ENCODE measurements at regions not wholly inside any gene's neighbourhood (a gene's known extent, or its start where the extent isn't known, plus 50 kb on each side); places are given as distances from the start of the nearest gene placed in this dataset.

DNA sequence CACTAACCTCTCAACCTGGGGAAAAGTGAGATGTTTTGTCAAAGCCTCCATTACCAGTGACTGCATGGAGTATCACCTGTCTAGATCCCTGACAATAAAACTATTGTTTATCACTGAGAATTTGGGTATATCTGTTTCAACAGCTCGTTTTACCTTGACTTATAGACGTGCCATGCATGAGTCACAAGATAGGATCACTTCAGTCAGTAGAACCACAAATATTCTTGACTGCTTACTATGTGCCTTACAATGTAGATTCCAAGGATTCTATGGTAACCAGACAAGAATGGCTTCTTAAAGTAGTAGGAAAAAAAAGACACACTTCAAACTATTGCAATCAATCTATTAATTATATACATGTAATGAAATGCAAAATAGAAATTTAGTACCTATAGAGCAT, 55.7 kb upstream of the GRM7 start:
- H3K4me2 ChIP-seq (ENCODE audit: insufficient read depth, low read length, poor library complexity, severe bottlenecking) = no peak overlapping the region
- H4K8ac ChIP-seq (ENCODE audit: low read depth, low read length) = no peak overlapping the region
- H2BK120ac ChIP-seq (ENCODE audit: low read depth, low read length) = no peak overlapping the region
- no peak overlapping the region for H4K91ac ChIP-seq (ENCODE audit: low read depth, low read length, poor library complexity)
- no peak overlapping the region for H3K14ac ChIP-seq (ENCODE audit: low read length)
- no peak for DNase-seq (ENCODE audit: low spot score)
- no peak overlapping the region for H2BK15ac ChIP-seq (ENCODE audit: low read length)
- no peak overlapping the region for H2AK5ac ChIP-seq (ENCODE audit: low read depth, low read length)
- no peaks in the 10 kb centered on the region for H3K27me3 ChIP-seq (ENCODE audit: control insufficient read depth in 3 of 3, insufficient read depth in 3 of 3, low read depth in 1 of 3, low read length in 3 of 3)
- H3K79me1 ChIP-seq (ENCODE audit: low read depth, low read length) = no peaks in the 10 kb centered on the region
- H3K27ac ChIP-seq (replicated peaks; ENCODE audit: low read length) = no peak overlapping the region
- no peak overlapping the region for H2BK12ac ChIP-seq (ENCODE audit: low read length)
- H3K9ac ChIP-seq (ENCODE audit: low read depth, low read length, poor library complexity) = no peak overlapping the region
- H2AFZ ChIP-seq (ENCODE audit: low read length) = no peak overlapping the region
- WGBS, 2 donors (ENCODE audit: extremely low coverage in 2 of 2, insufficient read length in 2 of 2, insufficient replicate concordance in 1 of 2) = no CpG with 5 or more reads among the region's 2 CpGs
- no peaks in the 10 kb centered on the region for H3K9me3 ChIP-seq (replicated peaks in 1 of 2; ENCODE audit: control insufficient read depth in 2 of 2, insufficient read depth in 1 of 2, low read depth in 1 of 2, low read length in 2 of 2)
- H3K4me1 ChIP-seq (ENCODE audit: control insufficient read depth in 2 of 2, insufficient read depth in 1 of 2, low read depth in 1 of 2, low read length in 2 of 2) = no peaks in the 10 kb centered on the region
- no peaks in the 10 kb centered on the region for H3K36me3 ChIP-seq (replicated peaks in 1 of 2; ENCODE audit: control insufficient read depth in 2 of 2, insufficient read depth in 2 of 2, low read length in 2 of 2)
- H2BK5ac ChIP-seq (ENCODE audit: low read length) = no peak overlapping the region
- H3K4ac ChIP-seq (ENCODE audit: low read length) = no peak overlapping the region
- H3K4me3 ChIP-seq (ENCODE audit: low read length in 2 of 2) = no peak overlapping the region
- H3K23ac ChIP-seq (ENCODE audit: low read depth, low read length, poor library complexity) = no peak overlapping the region
- no peak overlapping the region for H3K18ac ChIP-seq (ENCODE audit: low read length)

DNA sequence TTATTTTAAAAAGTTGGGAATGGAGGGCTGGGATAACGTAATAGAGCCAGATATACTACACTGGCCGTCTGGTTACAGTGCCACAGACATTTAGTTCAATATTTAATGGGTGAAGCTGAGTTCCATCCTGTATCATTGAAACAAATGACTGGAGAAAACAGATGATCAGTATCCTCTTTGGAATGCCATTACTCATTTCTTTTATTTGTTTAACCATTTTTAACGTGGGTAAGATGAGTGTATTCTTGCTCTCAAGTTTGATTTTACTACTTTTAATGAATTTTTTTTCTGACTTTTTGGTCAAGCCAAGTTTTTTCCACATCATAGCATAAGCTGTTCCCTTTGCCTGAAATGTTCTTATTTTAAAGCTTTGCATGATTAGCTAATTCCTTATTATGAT, 53.9 kb upstream of the GRM7 start:
- Histone ChIP-seq H4K8ac (ENCODE audit: low read depth, low read length) (no peak overlapping the region), H3K14ac (ENCODE audit: low read length) (no peak overlapping the region), H2BK5ac (ENCODE audit: low read length) (no peak overlapping the region), H3K36me3 (replicated peaks in 1 of 2; ENCODE audit: control insufficient read depth in 2 of 2, insufficient read depth in 2 of 2, low read length in 2 of 2) (no peaks in the 10 kb centered on the region), H3K9ac (ENCODE audit: low read depth, low read length, poor library complexity) (no peak overlapping the region), H3K4me3 (ENCODE audit: low read length in 2 of 2) (no peak overlapping the region), H3K9me3 (replicated peaks in 1 of 2; ENCODE audit: control insufficient read depth in 2 of 2, insufficient read depth in 1 of 2, low read depth in 1 of 2, low read length in 2 of 2) (no peaks in the 10 kb centered on the region), H3K23ac (ENCODE audit: low read depth, low read length, poor library complexity) (no peak overlapping the region), H3K4me2 (ENCODE audit: insufficient read depth, low read length, poor library complexity, severe bottlenecking) (no peak overlapping the region), H2AK5ac (ENCODE audit: low read depth, low read length) (no peak overlapping the region), H3K4ac (ENCODE audit: low read length) (no peak overlapping the region), H2BK15ac (ENCODE audit: low read length) (no peak overlapping the region), H3K27ac (replicated peaks; ENCODE audit: low read length) (no peak overlapping the region), H4K91ac (ENCODE audit: low read depth, low read length, poor library complexity) (no peak overlapping the region), H3K18ac (ENCODE audit: low read length) (no peak overlapping the region), H2AFZ (ENCODE audit: low read length) (no peak overlapping the region), H3K27me3 (ENCODE audit: control insufficient read depth in 3 of 3, insufficient read depth in 3 of 3, low read depth in 1 of 3, low read length in 3 of 3) (no peaks in the 10 kb centered on the region), H2BK120ac (ENCODE audit: low read depth, low read length) (no peak overlapping the region), H2BK12ac (ENCODE audit: low read length) (no peak overlapping the region), H3K79me1 (ENCODE audit: low read depth, low read length) (no peaks in the 10 kb centered on the region), H3K4me1 (ENCODE audit: control insufficient read depth in 2 of 2, insufficient read depth in 1 of 2, low read depth in 1 of 2, low read length in 2 of 2) (no peaks in the 10 kb centered on the region)
- no CpG with 5 or more reads among the region's 3 CpGs for WGBS, 2 donors (ENCODE audit: extremely low coverage in 2 of 2, insufficient read length in 2 of 2, insufficient replicate concordance in 1 of 2)
- no peak for DNase-seq (ENCODE audit: low spot score)

DNA sequence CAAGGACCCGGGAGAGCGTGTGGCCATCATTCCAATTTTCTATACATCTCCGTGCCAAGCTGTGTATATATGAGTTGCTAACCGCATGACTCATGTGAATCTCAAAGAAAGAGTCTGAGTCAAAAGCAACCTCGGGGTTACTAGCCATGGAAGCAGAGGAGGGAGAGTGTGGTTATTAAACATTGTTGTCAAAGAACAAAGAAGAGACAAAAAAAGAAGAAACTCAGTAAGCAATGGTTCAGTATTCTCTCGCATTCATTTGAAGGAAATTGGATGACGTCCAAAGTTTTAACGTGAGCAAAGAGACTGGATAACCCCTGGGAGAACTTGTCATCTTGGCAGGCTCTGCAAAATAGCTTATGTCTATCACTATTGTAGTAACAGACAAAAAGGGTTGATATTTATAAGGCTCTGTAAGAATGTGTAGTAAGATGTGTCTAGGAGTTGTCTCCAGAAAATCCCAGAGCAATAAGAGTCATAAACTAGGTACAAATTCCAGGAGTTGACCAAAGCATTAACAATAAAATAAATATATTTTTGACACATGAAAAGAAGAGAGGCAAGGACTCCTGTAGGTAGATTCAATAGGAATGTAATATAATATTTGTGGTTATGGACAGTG, 52.8 kb upstream of the GRM7 start:
- H3K4me1 ChIP-seq (ENCODE audit: control insufficient read depth in 2 of 2, insufficient read depth in 1 of 2, low read depth in 1 of 2, low read length in 2 of 2) = no peaks in the 10 kb centered on the region
- H3K23ac ChIP-seq (ENCODE audit: low read depth, low read length, poor library complexity) = no peak overlapping the region
- no peak overlapping the region for H2AK5ac ChIP-seq (ENCODE audit: low read depth, low read length)
- no peak overlapping the region for H2BK5ac ChIP-seq (ENCODE audit: low read length)
- no peak overlapping the region for H3K4me3 ChIP-seq (ENCODE audit: low read length in 2 of 2)
- H4K91ac ChIP-seq (ENCODE audit: low read depth, low read length, poor library complexity) = no peak overlapping the region
- no peak overlapping the region for H3K4ac ChIP-seq (ENCODE audit: low read length)
- no peak overlapping the region for H2BK12ac ChIP-seq (ENCODE audit: low read length)
- no peak overlapping the region for H4K8ac ChIP-seq (ENCODE audit: low read depth, low read length)
- no peak overlapping the region for H3K27ac ChIP-seq (replicated peaks; ENCODE audit: low read length)
- no peak overlapping the region for H3K9ac ChIP-seq (ENCODE audit: low read depth, low read length, poor library complexity)
- no peaks in the 10 kb centered on the region for H3K9me3 ChIP-seq (replicated peaks in 1 of 2; ENCODE audit: control insufficient read depth in 2 of 2, insufficient read depth in 1 of 2, low read depth in 1 of 2, low read length in 2 of 2)
- no peak overlapping the region for H2BK120ac ChIP-seq (ENCODE audit: low read depth, low read length)
- H3K36me3 ChIP-seq (replicated peaks in 1 of 2; ENCODE audit: control insufficient read depth in 2 of 2, insufficient read depth in 2 of 2, low read length in 2 of 2) = no peaks in the 10 kb centered on the region
- H3K18ac ChIP-seq (ENCODE audit: low read length) = no peak overlapping the region
- WGBS, 2 donors (ENCODE audit: extremely low coverage in 2 of 2, insufficient read length in 2 of 2, insufficient replicate concordance in 1 of 2) = no CpG with 5 or more reads among the region's 8 CpGs
- H3K27me3 ChIP-seq (ENCODE audit: control insufficient read depth in 3 of 3, insufficient read depth in 3 of 3, low read depth in 1 of 3, low read length in 3 of 3) = no peaks in the 10 kb centered on the region
- H3K79me1 ChIP-seq (ENCODE audit: low read depth, low read length) = no peaks in the 10 kb centered on the region
- no peak overlapping the region for H2AFZ ChIP-seq (ENCODE audit: low read length)
- no peak overlapping the region for H3K14ac ChIP-seq (ENCODE audit: low read length)
- no peak overlapping the region for H2BK15ac ChIP-seq (ENCODE audit: low read length)
- DNase-seq (ENCODE audit: low spot score) = no peak
- H3K4me2 ChIP-seq (ENCODE audit: insufficient read depth, low read length, poor library complexity, severe bottlenecking) = no peak overlapping the region

DNA sequence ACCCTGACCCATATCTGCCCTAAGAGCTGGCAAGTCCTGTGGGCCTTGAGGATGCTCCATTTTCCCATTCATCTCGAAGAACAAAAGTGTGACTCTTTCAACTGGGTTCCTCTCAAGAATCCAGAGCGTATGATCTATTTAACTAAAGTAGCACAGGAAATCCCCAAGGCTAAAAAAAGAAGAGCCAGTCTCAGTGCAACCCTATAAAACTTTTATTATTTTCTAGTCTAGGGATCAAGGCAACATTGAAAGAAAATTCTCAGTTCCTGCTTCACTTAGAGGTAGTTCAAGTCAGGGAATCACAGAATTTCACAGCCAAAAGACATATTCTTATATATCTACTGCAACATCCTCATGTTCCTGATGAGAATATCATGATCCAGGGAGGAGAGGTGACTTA, 51.6 kb upstream of the GRM7 start:
- no peak overlapping the region for H3K18ac ChIP-seq (ENCODE audit: low read length)
- no peak overlapping the region for H2BK12ac ChIP-seq (ENCODE audit: low read length)

More for the DNA sequence above, 51.6 kb upstream of the GRM7 start:
- H3K79me1 ChIP-seq (ENCODE audit: low read depth, low read length) = no peaks in the 10 kb centered on the region
- no peak overlapping the region for H2AK5ac ChIP-seq (ENCODE audit: low read depth, low read length)
- no peak overlapping the region for H4K8ac ChIP-seq (ENCODE audit: low read depth, low read length)
- H3K4me1 ChIP-seq (ENCODE audit: control insufficient read depth in 2 of 2, insufficient read depth in 1 of 2, low read depth in 1 of 2, low read length in 2 of 2) = no peaks in the 10 kb centered on the region
- no peak overlapping the region for H3K23ac ChIP-seq (ENCODE audit: low read depth, low read length, poor library complexity)
- no peak for DNase-seq (ENCODE audit: low spot score)
- H2BK15ac ChIP-seq (ENCODE audit: low read length) = no peak overlapping the region
- H3K4ac ChIP-seq (ENCODE audit: low read length) = no peak overlapping the region
- H4K91ac ChIP-seq (ENCODE audit: low read depth, low read length, poor library complexity) = no peak overlapping the region
- H3K14ac ChIP-seq (ENCODE audit: low read length) = no peak overlapping the region
- H3K4me2 ChIP-seq (ENCODE audit: insufficient read depth, low read length, poor library complexity, severe bottlenecking) = no peak overlapping the region
- H3K4me3 ChIP-seq (ENCODE audit: low read length in 2 of 2) = no peak overlapping the region
- H2BK120ac ChIP-seq (ENCODE audit: low read depth, low read length) = no peak overlapping the region
- no peak overlapping the region for H3K9ac ChIP-seq (ENCODE audit: low read depth, low read length, poor library complexity)
- no CpG with 5 or more reads among the region's 2 CpGs for WGBS, 2 donors (ENCODE audit: extremely low coverage in 2 of 2, insufficient read length in 2 of 2, insufficient replicate concordance in 1 of 2)
- H3K36me3 ChIP-seq (replicated peaks in 1 of 2; ENCODE audit: control insufficient read depth in 2 of 2, insufficient read depth in 2 of 2, low read length in 2 of 2) = no peaks in the 10 kb centered on the region
- H3K27ac ChIP-seq (replicated peaks; ENCODE audit: low read length) = no peak overlapping the region
- no peak overlapping the region for H2AFZ ChIP-seq (ENCODE audit: low read length)
- no peak overlapping the region for H2BK5ac ChIP-seq (ENCODE audit: low read length)
- no peaks in the 10 kb centered on the region for H3K27me3 ChIP-seq (ENCODE audit: control insufficient read depth in 3 of 3, insufficient read depth in 3 of 3, low read depth in 1 of 3, low read length in 3 of 3)
- no peaks in the 10 kb centered on the region for H3K9me3 ChIP-seq (replicated peaks in 1 of 2; ENCODE audit: control insufficient read depth in 2 of 2, insufficient read depth in 1 of 2, low read depth in 1 of 2, low read length in 2 of 2)
